GM18498 (cell line): ENCODE measurements at regions not wholly inside any gene's neighbourhood (a gene's known extent, or its start where the extent isn't known, plus 50 kb on each side); places are given as distances from the start of the nearest gene placed in this dataset.
"Not testable (repeated sequence)": the region's sequence is repeated elsewhere in the genome, so short reads cannot be mapped to it uniquely, and the experiment has no call there.

ENCODE experiments used
- ATAC-seq: cut with Tn5 transposase; IDR thresholded peaks from one replicate; pipeline ENCODE4 v1.9.1; 2021; ENCODE audit warnings: mild to moderate bottlenecking, moderate library complexity; ENCODE audit not compliant: unreplicated experiment

DNA sequence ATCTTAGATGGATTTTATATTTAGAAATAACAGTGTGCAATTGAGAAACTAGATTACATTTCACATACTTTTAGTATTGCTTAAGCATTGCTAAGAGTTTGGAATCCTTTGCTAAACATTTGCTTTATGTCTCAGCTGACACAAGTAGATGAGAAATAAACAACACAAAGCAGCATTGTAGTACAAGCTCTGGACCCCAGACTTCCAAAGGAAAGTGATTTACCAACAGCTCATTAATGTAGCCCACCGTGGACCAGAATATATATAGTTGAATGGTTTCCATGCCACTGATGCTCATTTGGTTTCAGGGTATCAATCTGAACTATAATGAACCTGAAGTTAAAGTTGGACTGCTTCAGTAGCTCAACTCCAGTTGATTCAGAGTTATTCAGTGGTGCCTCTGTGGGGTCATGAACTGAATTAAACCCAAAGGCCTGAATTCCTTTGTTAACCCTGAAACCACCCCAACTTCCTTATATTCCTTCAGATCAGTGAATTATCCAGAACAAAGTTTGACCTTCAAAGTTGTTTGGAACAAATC, 132.1 kb upstream of the NEIL3 start:
- ATAC-seq = no peak

- ATAC-seq = no peak
These were observed 131.4 kb upstream of the NEIL3 start for GRCh38 chr4:177178246-177178645.

DNA sequence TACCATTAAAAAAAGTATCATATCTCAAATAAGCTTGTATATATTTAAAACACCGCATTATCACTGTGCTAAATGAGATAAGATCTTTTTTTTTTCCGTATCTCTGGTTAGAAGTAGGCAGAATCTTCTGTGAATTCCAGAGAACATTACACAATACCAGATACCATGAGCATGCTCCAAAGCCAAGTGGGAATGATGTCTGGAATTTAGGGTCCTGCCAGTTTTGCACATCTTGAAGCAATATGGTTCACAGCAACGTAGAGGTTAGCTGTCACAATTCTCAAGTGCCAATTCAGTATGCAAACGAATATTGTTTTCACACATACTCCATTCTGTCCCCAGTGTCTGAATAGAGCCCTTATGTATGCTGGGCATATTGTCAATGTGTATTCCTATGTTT, 127.5 kb upstream of the NEIL3 start:
- ATAC-seq = no peak

GRCh38 chr4:177182728-177183127, 126.9 kb upstream of the NEIL3 start:
- ATAC-seq = no peak

- ATAC-seq = no peak
These were observed 124.5 kb upstream of the NEIL3 start for GRCh38 chr4:177185151-177185550.

GRCh38 chr4:177185579-177185978, 124.1 kb upstream of the NEIL3 start:
- ATAC-seq = no peak

DNA sequence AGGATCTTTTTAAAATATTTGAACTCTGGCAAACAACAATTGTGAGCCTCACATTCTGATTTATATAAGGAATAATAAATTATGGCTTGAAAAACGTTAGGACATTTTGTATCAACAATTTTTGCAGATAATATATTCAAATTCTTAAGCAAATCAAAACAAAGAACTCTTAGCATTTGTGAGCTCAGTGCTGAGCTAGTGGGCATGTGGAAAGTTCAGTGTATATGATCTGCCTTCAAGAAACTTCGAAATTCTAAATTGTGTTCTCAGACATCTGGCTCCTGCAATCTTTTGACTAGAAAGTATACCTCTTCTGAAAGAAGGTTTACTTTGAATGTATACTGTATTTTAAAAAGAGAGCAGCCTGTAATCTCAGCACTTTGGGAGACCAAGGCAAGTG, 122.3 kb upstream of the NEIL3 start:
- no peak for ATAC-seq

DNA sequence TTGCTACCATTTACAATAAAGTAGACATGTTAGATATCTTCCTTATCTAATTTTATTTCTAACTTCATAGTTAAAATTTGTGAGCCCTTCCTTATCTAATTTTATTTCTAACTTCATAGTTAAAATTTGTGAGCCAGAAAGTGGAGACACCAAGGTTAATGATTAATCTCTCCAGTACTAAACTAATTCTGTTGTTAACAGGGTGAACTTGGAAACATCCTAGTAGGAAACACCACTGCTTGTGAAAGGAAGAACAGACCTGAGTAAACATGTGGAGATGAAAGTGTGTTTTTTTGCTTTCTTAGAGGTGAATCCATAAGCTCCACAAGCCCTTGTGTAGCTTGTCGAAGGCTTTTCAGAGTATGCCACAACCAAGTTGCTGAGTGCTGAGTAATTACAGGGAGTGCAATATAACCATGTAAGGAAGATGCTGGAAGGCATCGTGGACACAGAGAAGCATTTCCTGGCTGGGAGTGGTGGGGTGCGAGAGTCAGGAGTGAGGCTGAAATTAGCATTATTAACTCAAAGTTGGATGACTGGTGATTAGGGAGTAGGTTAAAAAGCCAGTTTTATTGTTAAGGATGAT, 118.6 kb upstream of the NEIL3 start:
- no peak for ATAC-seq

GRCh38 chr4:177191586-177191985, 118.1 kb upstream of the NEIL3 start:
- ATAC-seq = no peak

GRCh38 chr4:177191991-177192390, 117.7 kb upstream of the NEIL3 start:
- no peak for ATAC-seq

- ATAC-seq = not testable (repeated sequence)
These were observed 116.5 kb upstream of the NEIL3 start for GRCh38 chr4:177193024-177193715.

DNA sequence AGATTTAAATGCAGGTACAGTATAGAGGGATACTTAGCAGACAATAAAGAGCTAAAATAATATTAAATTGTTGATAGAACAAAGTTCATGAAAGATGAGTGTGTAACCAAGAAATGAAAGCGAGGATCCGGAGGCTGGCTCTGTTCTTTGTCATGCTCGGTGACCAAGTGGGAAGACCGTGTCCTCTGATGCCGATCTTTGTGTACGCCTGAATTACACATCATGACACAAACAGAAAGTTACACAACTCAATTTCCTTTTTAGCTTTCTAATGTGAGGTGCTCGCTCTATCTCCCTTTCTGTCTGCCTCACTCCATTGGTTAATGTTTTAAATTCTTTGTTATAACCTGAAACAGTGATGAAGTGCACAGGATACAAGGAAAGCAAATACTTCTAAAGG, 114.8 kb upstream of the NEIL3 start:
- no peak for ATAC-seq

DNA sequence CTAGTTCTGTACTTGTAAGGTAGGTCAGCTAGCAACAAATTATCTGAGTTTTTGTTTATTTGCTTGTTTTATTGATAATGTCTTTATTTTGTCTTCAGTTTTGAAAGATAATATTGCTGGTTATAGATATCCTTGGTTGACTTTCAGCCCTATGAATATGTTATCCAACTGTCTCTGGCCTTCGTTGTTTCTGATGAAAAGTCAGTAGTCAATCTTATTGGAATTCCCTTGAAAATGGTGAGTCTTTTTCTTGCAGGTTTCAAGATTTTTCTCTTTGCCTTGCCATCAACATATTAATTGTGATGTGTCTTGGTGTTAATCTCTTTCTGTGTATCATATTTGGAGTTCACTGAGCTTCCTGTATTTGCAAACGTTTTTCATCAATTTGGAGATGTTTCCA, 113.1 kb upstream of the NEIL3 start:
- ATAC-seq = no peak

DNA sequence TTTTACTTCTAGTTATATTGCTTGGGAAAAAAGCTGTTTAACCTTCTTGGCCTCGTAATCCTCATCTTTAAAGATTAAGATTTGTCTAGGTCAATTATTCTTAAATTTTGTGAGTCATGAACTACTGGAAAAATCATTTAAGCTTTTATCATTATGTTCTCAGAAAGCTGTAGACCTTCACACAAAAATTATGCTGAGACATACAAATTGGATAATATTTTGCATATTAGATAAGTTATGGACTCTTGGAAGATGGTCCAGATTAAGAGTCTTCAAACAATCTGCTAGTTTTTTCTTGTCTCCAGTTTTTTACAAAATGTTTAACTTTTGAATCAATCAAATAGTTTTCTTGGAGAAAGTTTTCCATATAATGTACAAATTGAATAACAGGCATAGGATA, 108.1 kb upstream of the NEIL3 start:
- ATAC-seq = no peak

DNA sequence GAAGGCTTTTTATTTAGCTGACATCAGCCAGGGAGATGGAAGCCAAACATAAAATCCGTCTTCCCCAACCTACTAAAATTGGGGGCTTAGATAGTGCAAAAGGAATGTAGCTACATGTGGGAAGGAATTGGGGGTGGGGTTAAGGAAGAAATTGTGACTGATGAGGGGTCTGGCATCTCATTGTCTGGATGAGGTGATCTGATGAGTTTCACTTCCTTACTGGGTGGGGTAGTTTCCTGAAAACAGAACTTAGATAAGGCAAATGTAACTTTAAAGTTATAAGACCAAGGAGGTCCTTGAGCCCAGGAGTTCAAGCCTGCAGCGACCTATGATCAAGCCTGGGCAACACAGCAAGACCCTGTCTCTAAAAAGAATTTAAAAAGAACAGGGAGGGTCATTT, 105.5 kb upstream of the NEIL3 start:
- ATAC-seq = no peak

- ATAC-seq = no peak
These were observed 94.7 kb upstream of the NEIL3 start for GRCh38 chr4:177214935-177215334.

DNA sequence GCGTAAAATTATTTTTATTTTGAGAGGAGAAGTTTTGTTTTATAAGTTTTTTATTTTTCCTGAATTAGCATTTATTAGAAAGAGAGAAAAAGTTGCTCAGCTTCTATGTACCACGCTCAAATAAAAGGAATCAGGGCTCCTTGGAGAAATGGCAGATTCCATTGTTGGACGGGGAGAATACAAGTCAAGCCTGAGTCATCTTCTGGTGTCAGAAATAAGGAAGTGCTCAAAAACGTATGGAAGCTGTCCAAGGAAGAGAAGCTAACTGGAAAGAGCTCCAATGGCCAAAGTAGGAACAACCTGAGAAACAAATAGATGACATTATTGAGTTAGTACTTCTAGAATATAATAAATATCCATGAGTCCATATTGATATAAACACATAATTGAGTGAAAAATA, 89.3 kb upstream of the NEIL3 start:
- ATAC-seq = no peak

GRCh38 chr4:177222781-177223180, 86.9 kb upstream of the NEIL3 start:
- no peak for ATAC-seq

GRCh38 chr4:177225605-177226004, 84.1 kb upstream of the NEIL3 start:
- peak; percentile 88 for ATAC-seq

GRCh38 chr4:177227636-177228035, 82.0 kb upstream of the NEIL3 start:
- ATAC-seq = no peak

GRCh38 chr4:177228599-177228998, 81.1 kb upstream of the NEIL3 start:
- no peak for ATAC-seq

- ATAC-seq = no peak
These were observed 80.3 kb upstream of the NEIL3 start for GRCh38 chr4:177229331-177229730.

DNA sequence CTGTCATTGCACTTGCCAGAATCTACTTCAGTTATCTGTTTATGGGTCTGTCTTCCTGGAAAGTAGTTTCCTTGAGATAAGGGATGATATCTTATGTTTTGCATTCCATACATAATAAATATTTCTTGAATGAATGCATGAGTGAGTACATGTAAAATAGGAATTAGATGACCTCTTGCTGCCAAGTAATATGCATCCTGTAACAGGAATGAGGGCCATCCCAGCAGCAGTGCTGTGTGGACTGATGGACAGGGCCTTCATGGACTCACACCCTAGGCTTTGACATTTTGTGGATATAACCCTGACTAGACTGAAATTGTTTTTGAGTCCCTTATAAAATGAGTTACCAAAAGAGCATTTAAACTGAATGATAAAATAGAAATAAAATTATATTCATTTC, 77.2 kb upstream of the NEIL3 start:
- no peak for ATAC-seq
